ENCODE measurements at regions not wholly inside any gene's neighbourhood (a gene's known extent, or its start where the extent isn't known, plus 50 kb on each side); places are given as distances from the start of the nearest gene placed in this dataset.

GRCh38 chr3:38967693-38967989 is 84.1 kb downstream of the SCN11A start:
- ATAC-seq (no peak), DNase-seq (ENCODE audit: low read depth, low spot score) (no peak)
- H3K4me1 ChIP-seq (ENCODE audit: control insufficient read depth, insufficient read depth, low read length): no peaks in the 10 kb centered on the region
- no peak for TF ChIP-seq TCF7L2 (IDR thresholded peaks at IDR 0.05; ENCODE audit: low read depth, low read length)
- no peak for TF ChIP-seq REST (IDR thresholded peaks at IDR 0.05; ENCODE audit: insufficient read depth in 1 of 2, low read depth in 2 of 2, low read length in 1 of 2)
- TF ChIP-seq CTCF (IDR thresholded peaks at IDR 0.05): no peak
- TF ChIP-seq POLR2AphosphoS5 (IDR thresholded peaks at IDR 0.05; ENCODE audit: low read depth, low read length): no peak
- TF ChIP-seq SIN3A (IDR thresholded peaks at IDR 0.05; ENCODE audit: borderline replicate concordance, insufficient read depth, low read depth, low read length): no peak
- intact Hi-C loops (cut with micrococcal nuclease; ENCODE audit: unreplicated experiment) (no loop called here), in situ Hi-C loops (cut with HindIII; ENCODE audit: low pct_unique_long_range_greater_than_20kb, low sequenced_read_pairs) (no loop called here)
- H3K9me3 ChIP-seq (ENCODE audit: control insufficient read depth, insufficient read depth, low read depth, low read length): no peaks in the 10 kb centered on the region
- no TSS peak for BruUV-seq (replicated peaks)
- H3K27me3 ChIP-seq (ENCODE audit: control insufficient read depth, insufficient read depth, low read length): no peaks in the 10 kb centered on the region
- POLR2A ChIA-PET: no interaction called here
- no peaks in the 10 kb centered on the region for H3K36me3 ChIP-seq (ENCODE audit: control insufficient read depth, insufficient read depth, low read length)
- no peak overlapping the region for H3K4me3 ChIP-seq (ENCODE audit: low read depth in 2 of 2, low read length in 2 of 2)
- CTCF ChIA-PET: no interaction called here
- no peak overlapping the region for H3K27ac ChIP-seq (ENCODE audit: low read length)

GRCh38 chr3:38966811-38967692 is 84.7 kb downstream of the SCN11A start:
- Histone ChIP-seq H3K4me1 (ENCODE audit: control insufficient read depth, insufficient read depth, low read length) (no peaks in the 10 kb centered on the region), H3K36me3 (ENCODE audit: control insufficient read depth, insufficient read depth, low read length) (no peaks in the 10 kb centered on the region), H3K4me3 (ENCODE audit: low read depth in 2 of 2, low read length in 2 of 2) (no peak overlapping the region), H3K27me3 (ENCODE audit: control insufficient read depth, insufficient read depth, low read length) (no peaks in the 10 kb centered on the region), H3K27ac (ENCODE audit: low read length) (no peak overlapping the region), H3K9me3 (ENCODE audit: control insufficient read depth, insufficient read depth, low read depth, low read length) (no peaks in the 10 kb centered on the region)
- intact Hi-C loops (cut with micrococcal nuclease; ENCODE audit: unreplicated experiment) (no loop called here), in situ Hi-C loops (cut with HindIII; ENCODE audit: low pct_unique_long_range_greater_than_20kb, low sequenced_read_pairs) (no loop called here)
- no TSS peak for BruUV-seq (replicated peaks)
- ChIA-PET POLR2A (no interaction called here), CTCF (no interaction called here)
- no peak for TF ChIP-seq REST (IDR thresholded peaks at IDR 0.05; ENCODE audit: insufficient read depth in 1 of 2, low read depth in 2 of 2, low read length in 1 of 2)
- no peak for TF ChIP-seq CTCF (IDR thresholded peaks at IDR 0.05)
- no peak for TF ChIP-seq SIN3A (IDR thresholded peaks at IDR 0.05; ENCODE audit: borderline replicate concordance, insufficient read depth, low read depth, low read length)
- TF ChIP-seq POLR2AphosphoS5 (IDR thresholded peaks at IDR 0.05; ENCODE audit: low read depth, low read length): no peak
- TF ChIP-seq TCF7L2 (IDR thresholded peaks at IDR 0.05; ENCODE audit: low read depth, low read length): no peak
- DNase-seq (ENCODE audit: low read depth, low spot score) (no peak), ATAC-seq (no peak)
